A549 (cell line): ENCODE measurements at regions not wholly inside any gene's neighbourhood (a gene's known extent, or its start where the extent isn't known, plus 50 kb on each side); places are given as distances from the start of the nearest gene placed in this dataset.

Experiments
- CEBPB ChIP-seq, 2 experiments: fragments of >200 bp in 1 of 2; sonication (Bioruptor Twin) in 1 of 2; formaldehyde crosslinking in 1 of 2; IDR thresholded peaks; 2 replicates each; pipeline ENCODE4 v1.6.1; 2012 to 2016
- CHD2 ChIP-seq: fragments of 150-350 bp; IDR thresholded peaks from 2 replicates; pipeline ENCODE4 v1.6.1; 2014; ENCODE audit warnings: low read length; ENCODE audit not compliant: partially characterized antibody
- CTCF ChIP-seq: fragments of >200 bp; sonication (Bioruptor Twin); formaldehyde crosslinking; IDR thresholded peaks from 3 replicates; pipeline ENCODE4 v1.5.1; 2016
- EP300 ChIP-seq, 2 experiments: fragments of >200 bp; sonication (Bioruptor Twin); formaldehyde crosslinking; IDR thresholded peaks; 2 replicates in 1 of 2; 3 replicates in 1 of 2; pipeline ENCODE4 v1.6.1; 2016 to 2017
- JUN ChIP-seq, 2 experiments: fragments of >200 bp; sonication (Bioruptor Twin); formaldehyde crosslinking; IDR thresholded peaks; 2 replicates in 1 of 2; 3 replicates in 1 of 2; pipeline ENCODE4 v1.6.1; 2016 to 2017
- MAZ ChIP-seq: fragments of 150-350 bp; IDR thresholded peaks from 2 replicates; pipeline ENCODE4 v1.6.1; 2014; ENCODE audit warnings: antibody characterized with exemption, low read depth, low read length, borderline replicate concordance
- POLR2A ChIP-seq: IDR thresholded peaks from 2 replicates; pipeline ENCODE4 v1.6.1; 2012; ENCODE audit warnings: mild to moderate bottlenecking, low read length
- ZFP36 ChIP-seq: fragments of 450-650 bp; IDR thresholded peaks from 2 replicates; pipeline ENCODE4 v1.6.1; 2014; ENCODE audit warnings: borderline replicate concordance; ENCODE audit not compliant: partially characterized antibody
- TF ChIP-seq, protein P1 (sequence below): IDR thresholded peaks from 2 replicates; pipeline ENCODE4 v1.6.1; 2012
- TF ChIP-seq, protein P2 (sequence below): fragments of 200-600 bp; sonication (generic); IDR thresholded peaks from 2 replicates; pipeline ENCODE4 v1.6.1; 2016; ENCODE audit warnings: antibody characterized with exemption, mild to moderate bottlenecking, moderate library complexity
- TF ChIP-seq, protein P3 (sequence below): IDR thresholded peaks from 2 replicates; pipeline ENCODE4 v1.6.1; 2012; ENCODE audit warnings: low read depth, borderline replicate concordance

GRCh38 chr12:43009846-43010240 lies 420.3 kb upstream of the PRICKLE1 start:
- TF ChIP-seq CTCF (no peak), MAZ (no peak), POLR2A (no peak), JUN (IDR thresholded peaks at IDR 0.05) (no peak), CHD2 (no peak), ZFP36 (no peak), EP300 (IDR thresholded peaks at IDR 0.05) (no peak), CEBPB (IDR thresholded peaks at IDR 0.05) (no peak)
- TF ChIP-seq, protein P1, sequence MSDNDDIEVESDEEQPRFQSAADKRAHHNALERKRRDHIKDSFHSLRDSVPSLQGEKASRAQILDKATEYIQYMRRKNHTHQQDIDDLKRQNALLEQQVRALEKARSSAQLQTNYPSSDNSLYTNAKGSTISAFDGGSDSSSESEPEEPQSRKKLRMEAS, result no peak
- TF ChIP-seq, protein P2, sequence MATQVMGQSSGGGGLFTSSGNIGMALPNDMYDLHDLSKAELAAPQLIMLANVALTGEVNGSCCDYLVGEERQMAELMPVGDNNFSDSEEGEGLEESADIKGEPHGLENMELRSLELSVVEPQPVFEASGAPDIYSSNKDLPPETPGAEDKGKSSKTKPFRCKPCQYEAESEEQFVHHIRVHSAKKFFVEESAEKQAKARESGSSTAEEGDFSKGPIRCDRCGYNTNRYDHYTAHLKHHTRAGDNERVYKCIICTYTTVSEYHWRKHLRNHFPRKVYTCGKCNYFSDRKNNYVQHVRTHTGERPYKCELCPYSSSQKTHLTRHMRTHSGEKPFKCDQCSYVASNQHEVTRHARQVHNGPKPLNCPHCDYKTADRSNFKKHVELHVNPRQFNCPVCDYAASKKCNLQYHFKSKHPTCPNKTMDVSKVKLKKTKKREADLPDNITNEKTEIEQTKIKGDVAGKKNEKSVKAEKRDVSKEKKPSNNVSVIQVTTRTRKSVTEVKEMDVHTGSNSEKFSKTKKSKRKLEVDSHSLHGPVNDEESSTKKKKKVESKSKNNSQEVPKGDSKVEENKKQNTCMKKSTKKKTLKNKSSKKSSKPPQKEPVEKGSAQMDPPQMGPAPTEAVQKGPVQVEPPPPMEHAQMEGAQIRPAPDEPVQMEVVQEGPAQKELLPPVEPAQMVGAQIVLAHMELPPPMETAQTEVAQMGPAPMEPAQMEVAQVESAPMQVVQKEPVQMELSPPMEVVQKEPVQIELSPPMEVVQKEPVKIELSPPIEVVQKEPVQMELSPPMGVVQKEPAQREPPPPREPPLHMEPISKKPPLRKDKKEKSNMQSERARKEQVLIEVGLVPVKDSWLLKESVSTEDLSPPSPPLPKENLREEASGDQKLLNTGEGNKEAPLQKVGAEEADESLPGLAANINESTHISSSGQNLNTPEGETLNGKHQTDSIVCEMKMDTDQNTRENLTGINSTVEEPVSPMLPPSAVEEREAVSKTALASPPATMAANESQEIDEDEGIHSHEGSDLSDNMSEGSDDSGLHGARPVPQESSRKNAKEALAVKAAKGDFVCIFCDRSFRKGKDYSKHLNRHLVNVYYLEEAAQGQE, result no peak
- TF ChIP-seq, protein P3, sequence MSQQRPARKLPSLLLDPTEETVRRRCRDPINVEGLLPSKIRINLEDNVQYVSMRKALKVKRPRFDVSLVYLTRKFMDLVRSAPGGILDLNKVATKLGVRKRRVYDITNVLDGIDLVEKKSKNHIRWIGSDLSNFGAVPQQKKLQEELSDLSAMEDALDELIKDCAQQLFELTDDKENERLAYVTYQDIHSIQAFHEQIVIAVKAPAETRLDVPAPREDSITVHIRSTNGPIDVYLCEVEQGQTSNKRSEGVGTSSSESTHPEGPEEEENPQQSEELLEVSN, result no peak
